ENCODE measurements at regions not wholly inside any gene's neighbourhood (a gene's known extent, or its start where the extent isn't known, plus 50 kb on each side); places are given as distances from the start of the nearest gene placed in this dataset.

- H3K4me3 ChIP-seq (ENCODE audit: control insufficient read depth, low read depth, low read length): no peak overlapping the region
- TF ChIP-seq CTCF (conservative IDR thresholded peaks at IDR 0.05; ENCODE audit: control insufficient read depth, insufficient read depth, low read depth, low read length): peak; percentile 90
- DNase-seq (ENCODE audit: low read depth): peak; percentile 75
These were observed 52.0 kb upstream of the RNU6-8 start for GRCh38 chr14:32254952-32255679.

- no peak for DNase-seq (ENCODE audit: low read depth)
- H3K4me3 ChIP-seq (ENCODE audit: control insufficient read depth, low read depth, low read length): no peak overlapping the region
- no peak for TF ChIP-seq CTCF (conservative IDR thresholded peaks at IDR 0.05; ENCODE audit: control insufficient read depth, insufficient read depth, low read depth, low read length)
These were observed 52.7 kb upstream of the RNU6-8 start for GRCh38 chr14:32255789-32256188.

- DNase-seq (ENCODE audit: low read depth): peak; percentile 20
- H3K4me3 ChIP-seq (ENCODE audit: control insufficient read depth, low read depth, low read length): no peak overlapping the region
- no peak for TF ChIP-seq CTCF (conservative IDR thresholded peaks at IDR 0.05; ENCODE audit: control insufficient read depth, insufficient read depth, low read depth, low read length)
These were observed 53.5 kb upstream of the RNU6-8 start for GRCh38 chr14:32256576-32256975.

- no peak overlapping the region for H3K4me3 ChIP-seq (ENCODE audit: control insufficient read depth, low read depth, low read length)
- no peak for TF ChIP-seq CTCF (conservative IDR thresholded peaks at IDR 0.05; ENCODE audit: control insufficient read depth, insufficient read depth, low read depth, low read length)
- peak; percentile 17 for DNase-seq (ENCODE audit: low read depth)
These were observed 55.4 kb upstream of the RNU6-8 start for GRCh38 chr14:32258336-32258993.

GRCh38 chr14:32259368-32260013, 56.4 kb upstream of the RNU6-8 start:
- peak; percentile 54 for DNase-seq (ENCODE audit: low read depth)
- TF ChIP-seq CTCF (conservative IDR thresholded peaks at IDR 0.05; ENCODE audit: control insufficient read depth, insufficient read depth, low read depth, low read length): no peak
- no peak overlapping the region for H3K4me3 ChIP-seq (ENCODE audit: control insufficient read depth, low read depth, low read length)

- DNase-seq (ENCODE audit: low read depth): no peak
These were observed 61.0 kb upstream of the RNU6-8 start for GRCh38 chr14:32263939-32264567.

More at GRCh38 chr14:32263939-32264567, 61.0 kb upstream of the RNU6-8 start:
- TF ChIP-seq CTCF (conservative IDR thresholded peaks at IDR 0.05; ENCODE audit: control insufficient read depth, insufficient read depth, low read depth, low read length): no peak
- no peak overlapping the region for H3K4me3 ChIP-seq (ENCODE audit: control insufficient read depth, low read depth, low read length)

Measured in fibroblast of mammary gland (primary cell).